WERI-Rb-1 (cell line): ENCODE measurements at regions not wholly inside any gene's neighbourhood (a gene's known extent, or its start where the extent isn't known, plus 50 kb on each side); places are given as distances from the start of the nearest gene placed in this dataset.

ENCODE experiments used
- DNase-seq: peaks from one replicate; pipeline ENCODE4 v3.0.0-alpha.2; 2020
- H3K27ac ChIP-seq: fragments of 250-450 bp; sonication (Bioruptor Pico); 2 replicates; pipeline ENCODE4 v1.5.1; 2020; ENCODE audit warnings: mild to moderate bottlenecking, moderate library complexity
- H3K27me3 ChIP-seq: fragments of 250-450 bp; sonication (Bioruptor Pico); 2 replicates; pipeline ENCODE4 v1.5.1; 2021; ENCODE audit warnings: mild to moderate bottlenecking, low read depth, moderate library complexity; ENCODE audit not compliant: insufficient read depth, severe bottlenecking
- H3K36me3 ChIP-seq: fragments of 250-450 bp; sonication (Bioruptor Pico); 2 replicates; pipeline ENCODE4 v1.5.1; 2020; ENCODE audit warnings: mild to moderate bottlenecking, moderate library complexity
- H3K4me3 ChIP-seq: 2 replicates; pipeline ENCODE4 v1.5.1; 2011; ENCODE audit warnings: low read depth, mild to moderate bottlenecking, control low read depth, low read length
- H3K9me3 ChIP-seq: fragments of 250-450 bp; sonication (Bioruptor Pico); 2 replicates; pipeline ENCODE4 v1.5.1; 2021; ENCODE audit warnings: mild to moderate bottlenecking, moderate library complexity; ENCODE audit not compliant: severe bottlenecking
- CTCF ChIP-seq: IDR thresholded peaks from 2 replicates; pipeline ENCODE4 v1.5.1; 2011; ENCODE audit warnings: low read depth, mild to moderate bottlenecking, control low read depth, inconsistent platforms, low read length

GRCh38 chr15:85870216-85871014, 75.7 kb upstream of the KLHL25 start:
- no peak overlapping the region for H3K27ac ChIP-seq
- no peaks in the 10 kb centered on the region for H3K27me3 ChIP-seq
- H3K36me3 ChIP-seq = no peaks in the 10 kb centered on the region
- no peak for TF ChIP-seq CTCF
- no peaks in the 10 kb centered on the region for H3K9me3 ChIP-seq
- no peak for DNase-seq
- H3K4me3 ChIP-seq = no peak overlapping the region

DNA sequence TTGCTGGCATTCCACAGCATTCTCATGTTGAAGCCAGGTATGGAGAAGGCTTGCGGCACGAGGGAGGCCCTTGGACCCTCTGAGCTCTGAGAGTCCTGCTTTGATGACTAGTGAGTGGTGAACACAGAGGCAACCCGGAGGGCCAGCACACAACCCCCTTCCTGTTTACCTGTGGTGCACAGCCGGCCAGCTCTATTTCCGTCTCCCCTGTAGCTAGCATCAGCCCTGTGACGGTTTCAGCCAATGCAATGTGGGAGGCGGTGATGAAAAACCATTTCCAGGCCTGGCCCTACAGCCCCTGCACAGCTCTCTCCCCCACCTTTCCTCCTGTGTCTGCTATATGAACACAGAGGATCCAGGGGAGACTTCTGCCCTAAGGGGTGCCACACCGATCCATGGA, 76.8 kb upstream of the KLHL25 start:
- DNase-seq = no peak
- Histone ChIP-seq H3K4me3 (no peak overlapping the region), H3K27me3 (no peaks in the 10 kb centered on the region), H3K36me3 (no peaks in the 10 kb centered on the region), H3K9me3 (no peaks in the 10 kb centered on the region), H3K27ac (no peak overlapping the region)
- TF ChIP-seq CTCF = no peak

GRCh38 chr15:85872125-85872524, 77.4 kb upstream of the KLHL25 start:
- Histone ChIP-seq H3K9me3 (no peaks in the 10 kb centered on the region), H3K27ac (no peak overlapping the region), H3K4me3 (no peak overlapping the region), H3K36me3 (no peaks in the 10 kb centered on the region), H3K27me3 (no peaks in the 10 kb centered on the region)
- DNase-seq = no peak
- no peak for TF ChIP-seq CTCF

DNA sequence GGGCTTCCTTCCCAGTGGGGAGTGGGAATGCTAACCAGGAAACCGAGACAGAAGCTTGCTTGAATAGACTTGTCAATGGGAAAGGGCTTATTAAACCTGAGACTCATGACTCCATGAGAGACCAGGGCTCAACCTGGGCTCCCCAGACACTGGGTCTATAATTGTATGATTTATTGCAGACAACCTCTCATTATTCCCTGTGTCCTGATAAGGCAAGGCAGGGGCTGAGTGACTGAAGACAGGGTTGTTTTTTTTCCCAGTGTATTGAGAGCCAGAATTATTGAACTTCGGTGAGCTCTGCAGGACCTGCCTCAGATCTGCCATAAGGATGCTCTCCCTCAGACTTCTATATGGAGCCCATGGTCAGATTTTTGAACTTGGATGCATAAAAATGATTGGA, 79.5 kb upstream of the KLHL25 start:
- H3K27ac ChIP-seq = no peak overlapping the region
- no peaks in the 10 kb centered on the region for H3K9me3 ChIP-seq
- no peak overlapping the region for H3K4me3 ChIP-seq
- no peaks in the 10 kb centered on the region for H3K27me3 ChIP-seq
- no peak for DNase-seq
- TF ChIP-seq CTCF = no peak
- no peaks in the 10 kb centered on the region for H3K36me3 ChIP-seq

GRCh38 chr15:85875756-85876155, 81.0 kb upstream of the KLHL25 start:
- no peak overlapping the region for H3K27ac ChIP-seq
- TF ChIP-seq CTCF = no peak
- H3K9me3 ChIP-seq = no peaks in the 10 kb centered on the region
- no peak for DNase-seq
- H3K4me3 ChIP-seq = no peak overlapping the region
- H3K36me3 ChIP-seq = no peaks in the 10 kb centered on the region
- no peaks in the 10 kb centered on the region for H3K27me3 ChIP-seq

DNA sequence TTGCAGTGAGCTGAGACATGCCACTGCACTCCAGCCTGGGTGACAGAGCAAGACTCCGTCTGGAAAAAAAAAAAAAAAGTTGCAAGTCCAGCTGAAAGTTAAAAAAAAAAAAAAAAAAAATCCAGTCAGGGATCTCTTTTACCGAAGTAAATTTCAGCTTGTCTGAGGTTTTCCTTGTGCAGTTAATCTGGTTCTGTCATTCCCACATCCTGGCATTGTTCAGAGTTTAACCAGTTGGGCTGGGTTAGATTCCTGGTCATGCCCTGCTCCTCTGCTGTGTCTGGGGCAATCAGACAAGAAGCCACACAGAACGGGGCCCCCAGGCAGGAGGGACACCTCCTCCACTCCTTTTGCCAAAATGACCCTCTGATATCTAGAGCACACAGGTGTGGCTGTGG, 84.1 kb upstream of the KLHL25 start:
- no peak overlapping the region for H3K27ac ChIP-seq
- DNase-seq = no peak
- no peak overlapping the region for H3K4me3 ChIP-seq
- no peaks in the 10 kb centered on the region for H3K36me3 ChIP-seq
- no peak for TF ChIP-seq CTCF
- H3K9me3 ChIP-seq = no peaks in the 10 kb centered on the region
- no peaks in the 10 kb centered on the region for H3K27me3 ChIP-seq
